ENCODE measurements at regions not wholly inside any gene's neighbourhood (a gene's known extent, or its start where the extent isn't known, plus 50 kb on each side); places are given as distances from the start of the nearest gene placed in this dataset.

DNA sequence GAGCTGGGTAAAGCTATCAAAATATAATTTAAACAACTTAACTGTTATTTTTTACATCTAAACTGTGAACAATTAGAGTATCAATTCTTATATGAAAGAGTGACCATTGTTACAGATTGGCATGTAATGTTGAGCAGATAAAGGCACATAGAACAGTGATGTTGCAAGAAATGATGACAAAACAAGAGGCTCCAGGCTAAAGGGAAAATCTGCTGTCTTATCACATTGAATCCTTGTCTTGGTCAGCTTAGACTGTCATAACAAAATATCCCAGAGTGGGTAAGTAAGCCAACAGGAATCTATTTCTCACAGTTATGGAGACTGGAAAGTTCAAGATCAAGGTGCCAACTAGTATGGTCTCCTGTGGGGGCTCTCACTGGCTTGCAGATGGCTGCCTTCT, 154.1 kb upstream of the PPP3CA start (continued):
- TF ChIP-seq, protein P1, sequence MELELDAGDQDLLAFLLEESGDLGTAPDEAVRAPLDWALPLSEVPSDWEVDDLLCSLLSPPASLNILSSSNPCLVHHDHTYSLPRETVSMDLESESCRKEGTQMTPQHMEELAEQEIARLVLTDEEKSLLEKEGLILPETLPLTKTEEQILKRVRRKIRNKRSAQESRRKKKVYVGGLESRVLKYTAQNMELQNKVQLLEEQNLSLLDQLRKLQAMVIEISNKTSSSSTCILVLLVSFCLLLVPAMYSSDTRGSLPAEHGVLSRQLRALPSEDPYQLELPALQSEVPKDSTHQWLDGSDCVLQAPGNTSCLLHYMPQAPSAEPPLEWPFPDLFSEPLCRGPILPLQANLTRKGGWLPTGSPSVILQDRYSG (CRISPR knock-in tag; IDR thresholded peaks at IDR 0.05): no peak
- TF ChIP-seq FLYWCH1 (CRISPR knock-in tag; IDR thresholded peaks at IDR 0.05) (no peak), TBL1XR1 (IDR thresholded peaks at IDR 0.05; ENCODE audit: borderline replicate concordance, low read length, partially characterized antibody) (no peak), SIN3A (IDR thresholded peaks at IDR 0.05; ENCODE audit: borderline replicate concordance, low read depth, low read length) (no peak), ZNF747 (CRISPR knock-in tag; IDR thresholded peaks at IDR 0.05; ENCODE audit: borderline replicate concordance) (no peak)
- TF ChIP-seq, protein P2, sequence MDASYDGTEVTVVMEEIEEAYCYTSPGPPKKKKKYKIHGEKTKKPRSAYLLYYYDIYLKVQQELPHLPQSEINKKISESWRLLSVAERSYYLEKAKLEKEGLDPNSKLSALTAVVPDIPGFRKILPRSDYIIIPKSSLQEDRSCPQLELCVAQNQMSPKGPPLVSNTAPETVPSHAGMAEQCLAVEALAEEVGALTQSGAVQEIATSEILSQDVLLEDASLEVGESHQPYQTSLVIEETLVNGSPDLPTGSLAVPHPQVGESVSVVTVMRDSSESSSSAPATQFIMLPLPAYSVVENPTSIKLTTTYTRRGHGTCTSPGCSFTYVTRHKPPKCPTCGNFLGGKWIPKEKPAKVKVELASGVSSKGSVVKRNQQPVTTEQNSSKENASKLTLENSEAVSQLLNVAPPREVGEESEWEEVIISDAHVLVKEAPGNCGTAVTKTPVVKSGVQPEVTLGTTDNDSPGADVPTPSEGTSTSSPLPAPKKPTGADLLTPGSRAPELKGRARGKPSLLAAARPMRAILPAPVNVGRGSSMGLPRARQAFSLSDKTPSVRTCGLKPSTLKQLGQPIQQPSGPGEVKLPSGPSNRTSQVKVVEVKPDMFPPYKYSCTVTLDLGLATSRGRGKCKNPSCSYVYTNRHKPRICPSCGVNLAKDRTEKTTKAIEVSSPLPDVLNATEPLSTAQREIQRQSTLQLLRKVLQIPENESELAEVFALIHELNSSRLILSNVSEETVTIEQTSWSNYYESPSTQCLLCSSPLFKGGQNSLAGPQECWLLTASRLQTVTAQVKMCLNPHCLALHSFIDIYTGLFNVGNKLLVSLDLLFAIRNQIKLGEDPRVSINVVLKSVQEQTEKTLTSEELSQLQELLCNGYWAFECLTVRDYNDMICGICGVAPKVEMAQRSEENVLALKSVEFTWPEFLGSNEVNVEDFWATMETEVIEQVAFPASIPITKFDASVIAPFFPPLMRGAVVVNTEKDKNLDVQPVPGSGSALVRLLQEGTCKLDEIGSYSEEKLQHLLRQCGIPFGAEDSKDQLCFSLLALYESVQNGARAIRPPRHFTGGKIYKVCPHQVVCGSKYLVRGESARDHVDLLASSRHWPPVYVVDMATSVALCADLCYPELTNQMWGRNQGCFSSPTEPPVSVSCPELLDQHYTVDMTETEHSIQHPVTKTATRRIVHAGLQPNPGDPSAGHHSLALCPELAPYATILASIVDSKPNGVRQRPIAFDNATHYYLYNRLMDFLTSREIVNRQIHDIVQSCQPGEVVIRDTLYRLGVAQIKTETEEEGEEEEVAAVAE (CRISPR knock-in tag; IDR thresholded peaks at IDR 0.05; ENCODE audit: borderline replicate concordance): no peak

DNA sequence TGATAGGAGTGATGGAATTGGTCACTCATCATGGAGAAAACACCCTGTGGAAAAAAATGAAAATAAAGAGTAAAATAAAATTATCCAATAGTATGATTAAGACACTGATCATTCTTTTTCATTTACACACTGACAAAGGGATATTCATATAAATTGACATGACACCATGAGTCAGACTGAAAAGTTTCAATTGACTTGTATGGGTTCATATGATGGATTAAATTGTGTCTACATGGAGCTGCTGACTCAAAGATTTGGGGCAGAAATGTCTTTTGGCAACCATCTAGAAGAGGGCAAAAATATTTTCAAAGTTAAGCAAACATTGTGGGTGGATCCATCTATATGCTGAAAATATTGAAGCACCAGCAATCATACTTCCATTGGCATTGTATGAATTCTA, 153.4 kb upstream of the PPP3CA start:
- H4K20me1 ChIP-seq (ENCODE audit: insufficient read depth, low read length): no peaks in the 10 kb centered on the region
- no peaks in the 10 kb centered on the region for H3K9me3 ChIP-seq (ENCODE audit: low read length)
- H3K4me1 ChIP-seq (ENCODE audit: insufficient read depth, low read length): no peaks in the 10 kb centered on the region
- no peak overlapping the region for H3K9ac ChIP-seq (ENCODE audit: insufficient read depth, low read depth, low read length)
- FAIRE-seq (no peak), ATAC-seq (no peak), DNase-seq (ENCODE audit: low spot score) (no peak)
- H3K79me2 ChIP-seq (ENCODE audit: insufficient read depth, low read length): no peaks in the 10 kb centered on the region
- no peak overlapping the region for H3K27ac ChIP-seq (ENCODE audit: extremely low read length, insufficient read depth, low read length)
- TF ChIP-seq ERF (CRISPR knock-in tag; IDR thresholded peaks at IDR 0.05) (no peak), TBX3 (IDR thresholded peaks at IDR 0.05; ENCODE audit: borderline replicate concordance) (no peak), EZH2 (conservative IDR thresholded peaks at IDR 0.05; ENCODE audit: low read depth, low read length) (no peak), ZNF33B (CRISPR knock-in tag; IDR thresholded peaks at IDR 0.05) (no peak), KAT2B (IDR thresholded peaks at IDR 0.05; ENCODE audit: borderline replicate concordance, low read depth, low read length) (no peak)
- no peaks in the 10 kb centered on the region; a peak in 1 of 5 replicates for H3K27me3 ChIP-seq (ENCODE audit: control insufficient read depth in 1 of 2, insufficient read depth in 2 of 2, low read length in 2 of 2)
- CTCF ChIA-PET (ENCODE audit: low intra/inter-chr PET ratio, low total read pairs): no interaction called here
- POLR2A ChIA-PET: no interaction called here
- no peak overlapping the region for H3K4me3 ChIP-seq (replicated peaks in 1 of 3; ENCODE audit: insufficient read depth in 1 of 3, low read depth in 2 of 3, low read length in 3 of 3)
- H2AFZ ChIP-seq (ENCODE audit: low read length): no peak overlapping the region
- no peak overlapping the region for H3K4me2 ChIP-seq (ENCODE audit: low read depth, low read length)
- intact Hi-C loops (cut with micrococcal nuclease; ENCODE audit: unreplicated experiment): no loop called here
- in situ Hi-C loops (cut with HindIII; ENCODE audit: extremely low pct_ligation_motif_present, low pct_unique_long_range_greater_than_20kb): no loop called here
- BruUV-seq (replicated peaks): no TSS peak
- no peaks in the 10 kb centered on the region for H3K36me3 ChIP-seq (replicated peaks in 1 of 2; ENCODE audit: control insufficient read depth in 1 of 2, insufficient read depth in 2 of 2, low read length in 2 of 2)
